ENCODE measurements at regions not wholly inside any gene's neighbourhood (a gene's known extent, or its start where the extent isn't known, plus 50 kb on each side); places are given as distances from the start of the nearest gene placed in this dataset.

GRCh38 chr3:118408431-118408830 lies 626.2 kb downstream of the IGSF11 start:
- DNase-seq, result no peak

- DNase-seq, result no peak
Observed at GRCh38 chr3:118412503-118412902, 622.1 kb downstream of the IGSF11 start.

GRCh38 chr3:118425272-118425837 lies 609.3 kb downstream of the IGSF11 start:
- no peak for DNase-seq

- no peak for DNase-seq
Observed at GRCh38 chr3:118433825-118434224, 600.8 kb downstream of the IGSF11 start.

GRCh38 chr3:118435851-118436350 lies 598.7 kb downstream of the IGSF11 start:
- DNase-seq, result no peak

GRCh38 chr3:118436697-118437262 lies 597.9 kb downstream of the IGSF11 start:
- DNase-seq, result no peak

GRCh38 chr3:118445036-118445435 lies 589.6 kb downstream of the IGSF11 start:
- DNase-seq, result no peak

- DNase-seq, result no peak
Observed at GRCh38 chr3:118447339-118447738, 587.3 kb downstream of the IGSF11 start.

- DNase-seq, result no peak
Observed at GRCh38 chr3:118466795-118467330, 567.8 kb downstream of the IGSF11 start.

GRCh38 chr3:118468801-118469200 lies 565.8 kb downstream of the IGSF11 start:
- no peak for DNase-seq

GRCh38 chr3:118472586-118472985 lies 562.1 kb downstream of the IGSF11 start:
- no peak for DNase-seq

- no peak for DNase-seq
Observed at GRCh38 chr3:118473343-118473742, 561.3 kb downstream of the IGSF11 start.

GRCh38 chr3:118476885-118477618 lies 557.6 kb downstream of the IGSF11 start:
- no peak for DNase-seq

GRCh38 chr3:118477768-118478167 lies 556.9 kb downstream of the IGSF11 start:
- DNase-seq, result no peak

- DNase-seq, result no peak
Observed at GRCh38 chr3:118478706-118479276, 555.9 kb downstream of the IGSF11 start.

- no peak for DNase-seq
Observed at GRCh38 chr3:118479376-118479775, 555.3 kb downstream of the IGSF11 start.

GRCh38 chr3:118480101-118480860 lies 554.4 kb downstream of the IGSF11 start:
- no peak for DNase-seq

GRCh38 chr3:118485693-118486092 lies 549.0 kb downstream of the IGSF11 start:
- DNase-seq, result no peak

GRCh38 chr3:118487734-118488133 lies 546.9 kb downstream of the IGSF11 start:
- DNase-seq, result no peak

GRCh38 chr3:118488732-118489131 lies 545.9 kb downstream of the IGSF11 start:
- DNase-seq, result no peak

GRCh38 chr3:118495206-118495605 lies 539.4 kb downstream of the IGSF11 start:
- no peak for DNase-seq

GRCh38 chr3:118497274-118497673 lies 537.4 kb downstream of the IGSF11 start:
- DNase-seq, result no peak

- no peak for DNase-seq
Observed at GRCh38 chr3:118501152-118501551, 533.5 kb downstream of the IGSF11 start.

All from HCEC 1CT (cell line).